NT2/D1 (cell line): ENCODE measurements at regions not wholly inside any gene's neighbourhood (a gene's known extent, or its start where the extent isn't known, plus 50 kb on each side); places are given as distances from the start of the nearest gene placed in this dataset.

Experiments used
- DNase-seq: peaks from one replicate; pipeline ENCODE4 v3.0.0-alpha.2; 2011; ENCODE audit warnings: low read depth, low spot score
- H3K27me3 ChIP-seq: 2 replicates; pipeline ENCODE4 v1.6.0; 2011; ENCODE audit warnings: mild to moderate bottlenecking; ENCODE audit not compliant: insufficient read length, insufficient read depth
- H3K36me3 ChIP-seq: 2 replicates; pipeline ENCODE4 v1.6.1; 2011; ENCODE audit warnings: mild to moderate bottlenecking, low read length, mixed read lengths; ENCODE audit not compliant: insufficient read depth, insufficient read length
- H3K4me1 ChIP-seq: 2 replicates; pipeline ENCODE4 v1.5.1; 2011; ENCODE audit not compliant: insufficient read depth, insufficient read length
- H3K4me3 ChIP-seq: 2 replicates; pipeline ENCODE4 v1.5.1; 2011; ENCODE audit warnings: low read depth; ENCODE audit not compliant: insufficient read length
- H3K9ac ChIP-seq: 2 replicates; pipeline ENCODE4 v1.6.0; 2011; ENCODE audit warnings: low read depth; ENCODE audit not compliant: insufficient read length
- H3K9me3 ChIP-seq: 2 replicates; pipeline ENCODE4 v1.5.1; 2011; ENCODE audit warnings: mild to moderate bottlenecking, low read length; ENCODE audit not compliant: insufficient read depth
- SUZ12 ChIP-seq: IDR thresholded peaks from 2 replicates; pipeline ENCODE4 v1.6.1; 2011; ENCODE audit not compliant: insufficient read length, insufficient read depth; ENCODE audit errors: extremely low read depth
- YY1 ChIP-seq: IDR thresholded peaks from 2 replicates; pipeline ENCODE4 v1.6.1; 2011; ENCODE audit not compliant: insufficient read length, insufficient read depth
- ZNF274 ChIP-seq: IDR thresholded peaks from 2 replicates; pipeline ENCODE4 v1.6.1; 2011; ENCODE audit warnings: mild to moderate bottlenecking, low read depth, low read length

GRCh38 chr6:146901940-146902816 lies 302.0 kb upstream of the STXBP5 start:
- no peak for TF ChIP-seq SUZ12
- no peak for TF ChIP-seq ZNF274
- no peak for TF ChIP-seq YY1
- Histone ChIP-seq H3K9ac (no peak overlapping the region), H3K9me3 (no peaks in the 10 kb centered on the region), H3K4me3 (no peak overlapping the region), H3K4me1 (no peaks in the 10 kb centered on the region), H3K36me3 (no peaks in the 10 kb centered on the region), H3K27me3 (no peaks in the 10 kb centered on the region)
- DNase-seq, result no peak

GRCh38 chr6:146902846-146903245 lies 301.4 kb upstream of the STXBP5 start:
- Histone ChIP-seq H3K9ac (no peak overlapping the region), H3K4me1 (no peaks in the 10 kb centered on the region), H3K9me3 (no peaks in the 10 kb centered on the region), H3K4me3 (no peak overlapping the region), H3K36me3 (no peaks in the 10 kb centered on the region), H3K27me3 (no peaks in the 10 kb centered on the region)
- TF ChIP-seq SUZ12, result no peak
- TF ChIP-seq YY1, result no peak
- TF ChIP-seq ZNF274, result no peak
- no peak for DNase-seq

- no peak overlapping the region for H3K9ac ChIP-seq
- H3K4me3 ChIP-seq, result no peak overlapping the region
- H3K4me1 ChIP-seq, result no peaks in the 10 kb centered on the region
- TF ChIP-seq SUZ12 (no peak), YY1 (no peak), ZNF274 (no peak)
- DNase-seq, result no peak
- H3K36me3 ChIP-seq, result no peaks in the 10 kb centered on the region
- no peaks in the 10 kb centered on the region for H3K9me3 ChIP-seq
- no peaks in the 10 kb centered on the region for H3K27me3 ChIP-seq
Measured at GRCh38 chr6:146903451-146903850, 300.8 kb upstream of the STXBP5 start.

- TF ChIP-seq ZNF274, result no peak
- TF ChIP-seq YY1, result no peak
- no peak for TF ChIP-seq SUZ12
Measured at GRCh38 chr6:146904596-146904995, 299.6 kb upstream of the STXBP5 start.

GRCh38 chr6:146905181-146905704 lies 299.0 kb upstream of the STXBP5 start:
- DNase-seq, result no peak
- TF ChIP-seq YY1 (no peak), SUZ12 (no peak), ZNF274 (no peak)

More at GRCh38 chr6:146904596-146904995, 299.6 kb upstream of the STXBP5 start:
- H3K4me3 ChIP-seq, result no peak overlapping the region
- H3K36me3 ChIP-seq, result no peaks in the 10 kb centered on the region
- DNase-seq, result no peak
- no peaks in the 10 kb centered on the region for H3K9me3 ChIP-seq
- H3K4me1 ChIP-seq, result no peaks in the 10 kb centered on the region
- no peaks in the 10 kb centered on the region for H3K27me3 ChIP-seq
- no peak overlapping the region for H3K9ac ChIP-seq

GRCh38 chr6:146908786-146909185 lies 295.4 kb upstream of the STXBP5 start:
- TF ChIP-seq YY1, result no peak
- no peak for TF ChIP-seq ZNF274
- no peak for TF ChIP-seq SUZ12
- Histone ChIP-seq H3K9me3 (no peaks in the 10 kb centered on the region), H3K9ac (no peak overlapping the region), H3K4me1 (no peaks in the 10 kb centered on the region), H3K4me3 (no peak overlapping the region), H3K27me3 (no peaks in the 10 kb centered on the region), H3K36me3 (no peaks in the 10 kb centered on the region)
- DNase-seq, result no peak

More at GRCh38 chr6:146905181-146905704, 299.0 kb upstream of the STXBP5 start:
- Histone ChIP-seq H3K36me3 (no peaks in the 10 kb centered on the region), H3K27me3 (no peaks in the 10 kb centered on the region), H3K9ac (no peak overlapping the region), H3K4me1 (no peaks in the 10 kb centered on the region), H3K4me3 (no peak overlapping the region), H3K9me3 (no peaks in the 10 kb centered on the region)

GRCh38 chr6:146909376-146909775 lies 294.8 kb upstream of the STXBP5 start:
- TF ChIP-seq ZNF274 (no peak), SUZ12 (no peak), YY1 (no peak)
- Histone ChIP-seq H3K9ac (no peak overlapping the region), H3K27me3 (no peaks in the 10 kb centered on the region), H3K4me3 (no peak overlapping the region), H3K36me3 (no peaks in the 10 kb centered on the region), H3K9me3 (no peaks in the 10 kb centered on the region), H3K4me1 (no peaks in the 10 kb centered on the region)
- no peak for DNase-seq
